Spleen (tissue), 7 donors: ENCODE measurements at regions not wholly inside any gene's neighbourhood (a gene's known extent, or its start where the extent isn't known, plus 50 kb on each side); places are given as distances from the start of the nearest gene placed in this dataset.

ENCODE experiments used
- POLR2A ChIP-seq, 3 donors: fragments of 450-650 bp; IDR thresholded peaks; one replicate each; pipeline ENCODE4 v1.5.1; 2017; ENCODE audit warnings: antibody characterized with exemption in 3 of 3, mild to moderate bottlenecking in 1 of 3
- POLR2AphosphoS5 ChIP-seq, 3 donors: sonication (generic); formaldehyde crosslinking; IDR thresholded peaks; one replicate each; pipeline ENCODE4 v1.5.1; 2017; ENCODE audit warnings: antibody characterized with exemption in 3 of 3
- TF ChIP-seq, protein P1 (sequence below), 11 experiments: fragments of 200-600 bp in 7 of 11; fragments of 450-650 bp in 4 of 11; sonication (generic) in 4 of 11; IDR thresholded peaks in 8 of 11; conservative IDR thresholded peaks in 3 of 11; 1 replicate in 7 of 11; 2 replicates in 4 of 11; pipeline versions ENCODE4 v1.4.0 to v1.8.0; 2016 to 2021; ENCODE audit warnings: antibody characterized with exemption in 11 of 11, inconsistent platforms in 4 of 11, mild to moderate bottlenecking in 1 of 11
- donor health status: DM: no; HTN: no; CAD: no; lungs with moderate emphysema.
- donor health status: DM: no; HTN: no; CAD: no.
- donor health status: DM: no; HTN: no; CAD: no.

DNA sequence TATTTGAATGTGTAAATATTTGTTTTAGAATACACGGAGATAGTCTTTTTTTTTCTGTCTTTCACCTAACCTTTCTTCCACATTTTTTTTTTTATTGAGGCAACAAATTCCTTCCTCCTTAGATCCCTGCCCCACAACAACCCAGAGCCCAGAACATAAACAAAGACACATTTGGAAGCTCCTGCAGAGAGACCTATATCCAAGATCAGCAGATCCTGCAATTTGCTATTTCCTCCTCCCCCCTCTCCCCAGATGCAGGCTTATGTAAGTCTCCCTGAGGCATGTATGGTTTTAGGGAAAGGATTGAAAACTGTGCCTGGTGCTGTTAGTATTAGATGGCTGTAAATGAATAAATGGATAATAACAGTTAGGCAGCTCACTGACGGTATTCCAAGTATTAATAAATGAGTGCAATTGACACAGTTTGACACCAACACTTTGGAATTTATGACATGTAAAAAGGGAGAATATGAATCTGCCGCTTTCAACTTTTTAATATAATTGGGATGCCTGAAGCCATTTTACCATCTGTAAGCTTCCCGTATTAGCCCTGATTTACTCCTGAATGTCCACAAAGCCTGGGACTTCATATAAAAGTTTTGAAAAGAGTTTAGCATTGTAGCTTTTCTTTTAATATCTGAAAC, 608.3 kb upstream of the CITED2 start:
- no peak for TF ChIP-seq POLR2A (IDR thresholded peaks at IDR 0.05)
- TF ChIP-seq, protein P1, sequence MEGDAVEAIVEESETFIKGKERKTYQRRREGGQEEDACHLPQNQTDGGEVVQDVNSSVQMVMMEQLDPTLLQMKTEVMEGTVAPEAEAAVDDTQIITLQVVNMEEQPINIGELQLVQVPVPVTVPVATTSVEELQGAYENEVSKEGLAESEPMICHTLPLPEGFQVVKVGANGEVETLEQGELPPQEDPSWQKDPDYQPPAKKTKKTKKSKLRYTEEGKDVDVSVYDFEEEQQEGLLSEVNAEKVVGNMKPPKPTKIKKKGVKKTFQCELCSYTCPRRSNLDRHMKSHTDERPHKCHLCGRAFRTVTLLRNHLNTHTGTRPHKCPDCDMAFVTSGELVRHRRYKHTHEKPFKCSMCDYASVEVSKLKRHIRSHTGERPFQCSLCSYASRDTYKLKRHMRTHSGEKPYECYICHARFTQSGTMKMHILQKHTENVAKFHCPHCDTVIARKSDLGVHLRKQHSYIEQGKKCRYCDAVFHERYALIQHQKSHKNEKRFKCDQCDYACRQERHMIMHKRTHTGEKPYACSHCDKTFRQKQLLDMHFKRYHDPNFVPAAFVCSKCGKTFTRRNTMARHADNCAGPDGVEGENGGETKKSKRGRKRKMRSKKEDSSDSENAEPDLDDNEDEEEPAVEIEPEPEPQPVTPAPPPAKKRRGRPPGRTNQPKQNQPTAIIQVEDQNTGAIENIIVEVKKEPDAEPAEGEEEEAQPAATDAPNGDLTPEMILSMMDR (IDR thresholded peaks at IDR 0.05 in 8 of 11, conservative IDR thresholded peaks at IDR 0.05 in 3 of 11) = no peak
- no peak for TF ChIP-seq POLR2AphosphoS5 (IDR thresholded peaks at IDR 0.05)
